NCI-H2107 (cell line): ENCODE measurements at regions not wholly inside any gene's neighbourhood (a gene's known extent, or its start where the extent isn't known, plus 50 kb on each side); places are given as distances from the start of the nearest gene placed in this dataset.

Experiments
- DNase-seq: peaks from one replicate; lab custom pipeline; 2025; lab: John Stamatoyannopoulos, UW

- DNase-seq, result no peak
Observed at GRCh38 chr5:107146901-107147300, 523.8 kb downstream of the EFNA5 start.

- DNase-seq, result no peak
Observed at GRCh38 chr5:107135391-107135790, 535.3 kb downstream of the EFNA5 start.

GRCh38 chr5:107134931-107135330, 535.8 kb downstream of the EFNA5 start:
- DNase-seq, result no peak

DNA sequence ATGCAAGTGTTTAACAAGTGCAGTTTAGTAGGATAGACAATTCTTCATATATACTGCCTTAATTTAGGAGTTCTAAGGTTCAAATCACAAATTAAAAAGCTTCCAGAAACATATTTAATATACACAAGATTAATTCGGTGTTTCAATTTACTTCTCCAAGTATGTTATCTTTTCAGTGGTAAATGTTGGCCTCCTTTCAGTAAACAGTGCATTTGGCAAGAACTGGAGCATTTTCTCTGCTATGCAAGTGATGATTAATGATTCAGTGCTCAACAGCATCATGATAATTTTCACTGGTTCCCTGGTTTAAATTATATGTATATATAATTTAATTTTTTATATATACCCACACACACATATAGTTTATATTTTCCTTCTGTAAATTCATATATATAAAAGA, 541.7 kb downstream of the EFNA5 start:
- DNase-seq, result no peak

GRCh38 chr5:107127878-107128277, 542.9 kb downstream of the EFNA5 start:
- no peak for DNase-seq

DNA sequence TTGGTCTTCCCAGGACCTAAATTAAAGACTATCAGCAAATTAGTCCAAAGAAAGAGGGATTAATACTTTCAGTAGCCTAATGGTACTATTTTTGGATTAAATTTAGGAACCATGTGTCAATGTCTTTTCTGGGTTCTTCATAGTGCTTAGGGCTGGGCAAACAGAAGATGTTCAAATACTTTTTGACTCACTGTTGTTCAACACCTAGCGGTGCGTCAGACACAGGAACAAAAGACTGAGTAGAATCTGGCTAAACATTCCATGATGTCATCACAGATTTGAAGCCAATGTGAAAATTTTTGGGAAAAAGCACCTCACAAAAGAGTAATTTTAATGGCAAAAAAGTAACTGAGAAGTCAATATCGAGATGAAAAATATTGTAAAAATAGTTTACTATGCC, 544.4 kb downstream of the EFNA5 start:
- DNase-seq, result no peak

GRCh38 chr5:107124376-107124775, 546.4 kb downstream of the EFNA5 start:
- DNase-seq, result no peak

- no peak for DNase-seq
Observed at GRCh38 chr5:107123014-107123413, 547.7 kb downstream of the EFNA5 start.

- no peak for DNase-seq
Observed at GRCh38 chr5:107121793-107122519, 548.8 kb downstream of the EFNA5 start.

DNA sequence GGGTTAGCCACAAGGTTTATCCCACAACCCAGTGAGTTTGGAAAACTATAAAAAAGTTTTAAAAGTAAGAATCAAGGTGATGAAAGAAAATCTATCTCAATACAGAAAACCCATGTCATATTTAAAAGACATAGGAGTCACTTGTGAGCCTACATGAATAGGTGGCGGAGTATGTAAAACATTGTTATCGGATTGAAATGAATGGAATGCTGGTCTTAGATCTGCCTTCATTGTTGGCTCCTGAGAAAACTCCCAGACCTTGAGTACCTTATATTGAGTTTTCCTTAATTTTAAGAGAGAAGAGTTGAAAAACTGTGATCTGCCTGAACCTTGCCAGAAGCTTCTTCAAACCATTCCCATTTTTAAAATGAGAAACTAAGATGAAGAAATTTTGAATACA, 551.1 kb downstream of the EFNA5 start:
- DNase-seq, result no peak

GRCh38 chr5:107118184-107119019, 552.3 kb downstream of the EFNA5 start:
- DNase-seq, result no peak

DNA sequence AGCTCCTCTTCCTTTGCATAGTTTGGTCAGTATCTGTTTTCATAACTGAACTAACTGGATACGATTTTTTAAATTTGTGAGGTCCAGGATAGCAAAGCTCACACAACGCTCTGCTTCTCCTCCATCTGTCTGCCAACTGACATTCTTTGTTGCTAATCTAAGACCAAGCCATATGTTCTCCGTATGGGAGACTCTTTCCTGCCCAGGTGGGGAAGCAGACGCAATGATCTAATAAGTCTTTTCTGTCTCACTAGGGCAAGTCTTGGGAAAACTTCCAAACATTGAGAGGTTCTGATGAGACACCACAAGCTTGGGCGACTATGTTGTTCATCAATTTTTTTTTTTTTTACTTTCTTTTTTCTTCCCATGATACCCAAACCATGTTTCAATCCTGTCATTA, 558.5 kb downstream of the EFNA5 start:
- DNase-seq, result no peak

GRCh38 chr5:107104040-107104995, 566.4 kb downstream of the EFNA5 start:
- DNase-seq, result no peak

DNA sequence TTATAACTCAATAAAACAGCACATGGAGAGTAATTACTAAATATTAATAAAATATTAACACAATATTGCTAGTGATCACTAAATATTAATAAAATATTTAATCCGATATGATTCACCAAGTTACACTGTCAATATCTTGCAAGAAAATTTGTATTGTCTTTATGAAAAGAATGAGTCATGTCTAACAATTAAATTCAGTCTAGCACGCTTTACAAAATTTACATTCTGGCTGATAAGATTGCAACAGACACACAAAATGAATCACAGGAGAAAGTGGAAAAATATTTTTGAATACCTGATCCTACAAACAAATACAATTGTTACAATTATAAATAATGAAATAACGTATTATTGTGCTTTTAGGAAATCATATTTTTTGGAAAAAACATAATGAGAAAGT, 567.2 kb downstream of the EFNA5 start:
- no peak for DNase-seq

DNA sequence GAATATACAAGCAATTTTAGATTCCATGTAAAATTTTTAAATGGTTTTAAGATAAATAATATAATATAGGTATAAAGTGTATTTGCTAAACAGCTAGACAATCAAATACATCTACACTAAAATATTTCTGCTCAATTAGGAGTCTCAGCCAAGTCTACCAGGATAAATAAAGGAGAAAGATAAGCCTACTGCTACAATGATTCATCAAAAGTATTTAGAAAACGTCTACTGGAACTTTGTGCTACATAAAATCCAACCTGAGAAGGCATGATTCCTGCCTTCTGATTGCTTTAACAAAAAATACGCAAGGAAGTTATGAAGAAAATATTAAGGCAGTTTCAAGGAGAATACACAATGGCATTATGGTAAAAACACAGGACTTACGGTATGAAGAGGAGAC, 570.6 kb downstream of the EFNA5 start:
- no peak for DNase-seq

- DNase-seq, result no peak
Observed at GRCh38 chr5:107099506-107099905, 571.2 kb downstream of the EFNA5 start.

GRCh38 chr5:107092695-107093094, 578.0 kb downstream of the EFNA5 start:
- DNase-seq, result no peak

GRCh38 chr5:107090506-107090905, 580.2 kb downstream of the EFNA5 start:
- no peak for DNase-seq

DNA sequence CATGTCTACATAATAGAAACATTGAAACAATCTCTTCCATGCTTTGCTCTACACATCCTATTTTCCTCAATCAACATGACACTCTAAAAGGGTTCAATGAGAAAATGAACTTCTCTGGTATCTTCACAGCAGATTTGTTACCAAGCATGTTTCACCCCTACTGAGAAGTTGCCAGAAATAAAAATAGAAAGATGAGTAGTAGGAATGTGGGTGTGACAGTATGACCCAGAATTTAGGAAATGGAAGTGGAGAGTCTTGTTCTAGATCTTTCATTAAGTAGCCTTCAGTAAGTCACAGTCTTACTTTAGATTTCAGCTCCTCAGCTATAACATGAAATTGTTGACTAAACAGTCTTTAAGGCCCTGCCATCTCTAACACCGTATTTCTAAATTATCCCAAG, 581.8 kb downstream of the EFNA5 start:
- no peak for DNase-seq

GRCh38 chr5:107085572-107085971, 585.2 kb downstream of the EFNA5 start:
- DNase-seq, result no peak

- no peak for DNase-seq
Observed at GRCh38 chr5:107074996-107075395, 595.7 kb downstream of the EFNA5 start.

GRCh38 chr5:107072967-107073366, 597.8 kb downstream of the EFNA5 start:
- DNase-seq, result no peak
